ENCODE measurements at regions not wholly inside any gene's neighbourhood (a gene's known extent, or its start where the extent isn't known, plus 50 kb on each side); places are given as distances from the start of the nearest gene placed in this dataset.

- Mint-ChIP-seq H3K4me3 (no peak overlapping the region), H3K27ac (no peak overlapping the region), H3K36me3 (ENCODE audit: low read depth) (no peaks in the 10 kb centered on the region), H3K4me1 (peaks cover 31% of the 10 kb centered on the region), H3K27me3 (ENCODE audit: insufficient read depth) (peaks cover 16% of the 10 kb centered on the region), H3K9me3 (no peaks in the 10 kb centered on the region)
- TF ChIP-seq, protein P1, sequence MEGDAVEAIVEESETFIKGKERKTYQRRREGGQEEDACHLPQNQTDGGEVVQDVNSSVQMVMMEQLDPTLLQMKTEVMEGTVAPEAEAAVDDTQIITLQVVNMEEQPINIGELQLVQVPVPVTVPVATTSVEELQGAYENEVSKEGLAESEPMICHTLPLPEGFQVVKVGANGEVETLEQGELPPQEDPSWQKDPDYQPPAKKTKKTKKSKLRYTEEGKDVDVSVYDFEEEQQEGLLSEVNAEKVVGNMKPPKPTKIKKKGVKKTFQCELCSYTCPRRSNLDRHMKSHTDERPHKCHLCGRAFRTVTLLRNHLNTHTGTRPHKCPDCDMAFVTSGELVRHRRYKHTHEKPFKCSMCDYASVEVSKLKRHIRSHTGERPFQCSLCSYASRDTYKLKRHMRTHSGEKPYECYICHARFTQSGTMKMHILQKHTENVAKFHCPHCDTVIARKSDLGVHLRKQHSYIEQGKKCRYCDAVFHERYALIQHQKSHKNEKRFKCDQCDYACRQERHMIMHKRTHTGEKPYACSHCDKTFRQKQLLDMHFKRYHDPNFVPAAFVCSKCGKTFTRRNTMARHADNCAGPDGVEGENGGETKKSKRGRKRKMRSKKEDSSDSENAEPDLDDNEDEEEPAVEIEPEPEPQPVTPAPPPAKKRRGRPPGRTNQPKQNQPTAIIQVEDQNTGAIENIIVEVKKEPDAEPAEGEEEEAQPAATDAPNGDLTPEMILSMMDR (conservative IDR thresholded peaks at IDR 0.05) = no peak
- Histone ChIP-seq H3K9ac (ENCODE audit: extremely low read depth, low read length, poor library complexity, severe bottlenecking) (no peak overlapping the region), H3K9me3 (ENCODE audit: control insufficient read depth, low read length) (no peaks in the 10 kb centered on the region), H3K27ac (ENCODE audit: low read depth, low read length) (no peak overlapping the region), H3K4me1 (ENCODE audit: control insufficient read depth, insufficient read depth, low read length) (peaks cover 10% of the 10 kb centered on the region), H3K4me3 (ENCODE audit: low read length) (no peak overlapping the region), H3K36me3 (ENCODE audit: control insufficient read depth, insufficient read depth, low read length) (no peaks in the 10 kb centered on the region), H3K27me3 (ENCODE audit: control insufficient read depth, insufficient read depth, low read length, poor library complexity, severe bottlenecking) (no peaks in the 10 kb centered on the region)
- no peak for DNase-seq
- 92% methylated on average over 3 of the region's 3 CpGs for WGBS, 2 experiments (ENCODE audit: insufficient coverage in 1 of 2, insufficient read length in 1 of 2)
Measured at GRCh38 chr3:72454441-72454840, 393.8 kb downstream of the SHQ1 start.

DNA sequence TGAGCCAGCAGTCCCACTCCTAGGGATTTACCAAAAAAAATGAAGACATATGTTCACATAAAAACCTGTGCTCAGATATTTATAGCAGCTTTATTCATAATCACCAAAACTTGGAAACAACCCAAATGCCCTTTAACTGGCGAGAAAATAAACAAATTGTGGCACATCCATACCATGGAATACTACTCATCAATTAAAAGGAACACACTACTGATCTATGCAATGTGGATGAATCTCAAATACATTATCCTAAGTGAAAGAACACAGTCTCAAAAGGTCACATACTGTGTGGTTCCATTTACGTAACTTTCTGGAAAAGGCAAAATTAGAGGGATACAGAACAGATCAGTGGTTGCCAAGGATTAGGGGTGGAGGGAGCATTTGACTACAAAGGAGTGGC, 394.5 kb downstream of the SHQ1 start:
- Mint-ChIP-seq H3K27ac (no peak overlapping the region), H3K4me1 (peaks cover 31% of the 10 kb centered on the region), H3K4me3 (no peak overlapping the region)

GRCh38 chr3:72452745-72453144, 395.5 kb downstream of the SHQ1 start:
- peaks cover 10% of the 10 kb centered on the region for H3K4me1 ChIP-seq (ENCODE audit: control insufficient read depth, insufficient read depth, low read length)
- no peak overlapping the region for H3K4me3 Mint-ChIP-seq
- WGBS, 2 experiments (ENCODE audit: insufficient coverage in 1 of 2, insufficient read length in 1 of 2) = 70 to 80% methylated on average over 5 of the region's 5 CpGs
- H3K4me3 ChIP-seq (ENCODE audit: low read length) = peak overlapping the region; percentile 42
- H3K9me3 Mint-ChIP-seq = no peaks in the 10 kb centered on the region
- no peaks in the 10 kb centered on the region for H3K36me3 Mint-ChIP-seq (ENCODE audit: low read depth)
- TF ChIP-seq, protein P1 (conservative IDR thresholded peaks at IDR 0.05) = no peak
- H3K9me3 ChIP-seq (ENCODE audit: control insufficient read depth, low read length) = no peaks in the 10 kb centered on the region
- peaks cover 25% of the 10 kb centered on the region for H3K27me3 Mint-ChIP-seq (ENCODE audit: insufficient read depth)
- no peaks in the 10 kb centered on the region for H3K27me3 ChIP-seq (ENCODE audit: control insufficient read depth, insufficient read depth, low read length, poor library complexity, severe bottlenecking)
- no peak overlapping the region for H3K9ac ChIP-seq (ENCODE audit: extremely low read depth, low read length, poor library complexity, severe bottlenecking)
- H3K4me1 Mint-ChIP-seq = peaks cover 36% of the 10 kb centered on the region
- H3K27ac Mint-ChIP-seq = no peak overlapping the region
- no peak for DNase-seq
- H3K36me3 ChIP-seq (ENCODE audit: control insufficient read depth, insufficient read depth, low read length) = no peaks in the 10 kb centered on the region
- no peak overlapping the region for H3K27ac ChIP-seq (ENCODE audit: low read depth, low read length)

More for the DNA sequence above, 394.5 kb downstream of the SHQ1 start:
- peaks cover 20% of the 10 kb centered on the region for H3K27me3 Mint-ChIP-seq (ENCODE audit: insufficient read depth)
- no peak overlapping the region for H3K4me3 ChIP-seq (ENCODE audit: low read length)
- H3K27ac ChIP-seq (ENCODE audit: low read depth, low read length) = no peak overlapping the region
- TF ChIP-seq, protein P1 (conservative IDR thresholded peaks at IDR 0.05) = no peak
- no peaks in the 10 kb centered on the region for H3K27me3 ChIP-seq (ENCODE audit: control insufficient read depth, insufficient read depth, low read length, poor library complexity, severe bottlenecking)
- no peaks in the 10 kb centered on the region for H3K36me3 ChIP-seq (ENCODE audit: control insufficient read depth, insufficient read depth, low read length)
- 87 to 95% methylated on average over 2 of the region's 2 CpGs for WGBS, 2 experiments (ENCODE audit: insufficient coverage in 1 of 2, insufficient read length in 1 of 2)
- H3K9me3 ChIP-seq (ENCODE audit: control insufficient read depth, low read length) = no peaks in the 10 kb centered on the region
- peaks cover 10% of the 10 kb centered on the region for H3K4me1 ChIP-seq (ENCODE audit: control insufficient read depth, insufficient read depth, low read length)
- no peak for DNase-seq
- no peak overlapping the region for H3K9ac ChIP-seq (ENCODE audit: extremely low read depth, low read length, poor library complexity, severe bottlenecking)
- H3K36me3 Mint-ChIP-seq (ENCODE audit: low read depth) = no peaks in the 10 kb centered on the region
- no peaks in the 10 kb centered on the region for H3K9me3 Mint-ChIP-seq
